ENCODE measurements at regions not wholly inside any gene's neighbourhood (a gene's known extent, or its start where the extent isn't known, plus 50 kb on each side); places are given as distances from the start of the nearest gene placed in this dataset.

GRCh38 chr3:25304916-25305315 lies 123.1 kb upstream of the RARB start:
- TF ChIP-seq, protein P1, sequence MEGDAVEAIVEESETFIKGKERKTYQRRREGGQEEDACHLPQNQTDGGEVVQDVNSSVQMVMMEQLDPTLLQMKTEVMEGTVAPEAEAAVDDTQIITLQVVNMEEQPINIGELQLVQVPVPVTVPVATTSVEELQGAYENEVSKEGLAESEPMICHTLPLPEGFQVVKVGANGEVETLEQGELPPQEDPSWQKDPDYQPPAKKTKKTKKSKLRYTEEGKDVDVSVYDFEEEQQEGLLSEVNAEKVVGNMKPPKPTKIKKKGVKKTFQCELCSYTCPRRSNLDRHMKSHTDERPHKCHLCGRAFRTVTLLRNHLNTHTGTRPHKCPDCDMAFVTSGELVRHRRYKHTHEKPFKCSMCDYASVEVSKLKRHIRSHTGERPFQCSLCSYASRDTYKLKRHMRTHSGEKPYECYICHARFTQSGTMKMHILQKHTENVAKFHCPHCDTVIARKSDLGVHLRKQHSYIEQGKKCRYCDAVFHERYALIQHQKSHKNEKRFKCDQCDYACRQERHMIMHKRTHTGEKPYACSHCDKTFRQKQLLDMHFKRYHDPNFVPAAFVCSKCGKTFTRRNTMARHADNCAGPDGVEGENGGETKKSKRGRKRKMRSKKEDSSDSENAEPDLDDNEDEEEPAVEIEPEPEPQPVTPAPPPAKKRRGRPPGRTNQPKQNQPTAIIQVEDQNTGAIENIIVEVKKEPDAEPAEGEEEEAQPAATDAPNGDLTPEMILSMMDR (IDR thresholded peaks at IDR 0.05), result no peak
- no peak for TF ChIP-seq POLR2AphosphoS5 (IDR thresholded peaks at IDR 0.05)

Data from suprapubic skin (tissue), 3 donors.